ENCODE measurements at regions not wholly inside any gene's neighbourhood (a gene's known extent, or its start where the extent isn't known, plus 50 kb on each side); places are given as distances from the start of the nearest gene placed in this dataset.

- TF ChIP-seq CTCF (IDR thresholded peaks at IDR 0.05; ENCODE audit: partially characterized antibody, unreplicated experiment): no peak
- Mint-ChIP-seq H3K36me3 (ENCODE audit: unreplicated experiment) (no peaks in the 10 kb centered on the region), H3K4me3 (ENCODE audit: unreplicated experiment) (no peak overlapping the region), H3K9me3 (ENCODE audit: unreplicated experiment) (no peaks in the 10 kb centered on the region), H3K27me3 (ENCODE audit: unreplicated experiment) (no peaks in the 10 kb centered on the region), H3K4me1 (ENCODE audit: low read depth, unreplicated experiment) (no peaks in the 10 kb centered on the region), H3K27ac (ENCODE audit: unreplicated experiment) (no peak overlapping the region)
- no peak for DNase-seq
Observed at GRCh38 chr7:34330308-34330707, 327.7 kb upstream of the NPSR1 start.

- H3K4me1 Mint-ChIP-seq (ENCODE audit: low read depth, unreplicated experiment): no peaks in the 10 kb centered on the region
Observed at GRCh38 chr7:34331102-34331501, 326.9 kb upstream of the NPSR1 start.

GRCh38 chr7:34332006-34332405 is 326.0 kb upstream of the NPSR1 start:
- TF ChIP-seq CTCF (IDR thresholded peaks at IDR 0.05; ENCODE audit: partially characterized antibody, unreplicated experiment): no peak
- no peak overlapping the region for H3K4me3 Mint-ChIP-seq (ENCODE audit: unreplicated experiment)
- H3K4me1 Mint-ChIP-seq (ENCODE audit: low read depth, unreplicated experiment): no peaks in the 10 kb centered on the region
- DNase-seq: no peak
- H3K27me3 Mint-ChIP-seq (ENCODE audit: unreplicated experiment): no peaks in the 10 kb centered on the region
- H3K9me3 Mint-ChIP-seq (ENCODE audit: unreplicated experiment): no peaks in the 10 kb centered on the region
- no peak overlapping the region for H3K27ac Mint-ChIP-seq (ENCODE audit: unreplicated experiment)
- no peaks in the 10 kb centered on the region for H3K36me3 Mint-ChIP-seq (ENCODE audit: unreplicated experiment)

More at GRCh38 chr7:34331102-34331501, 326.9 kb upstream of the NPSR1 start:
- Mint-ChIP-seq H3K27me3 (ENCODE audit: unreplicated experiment) (no peaks in the 10 kb centered on the region), H3K4me3 (ENCODE audit: unreplicated experiment) (no peak overlapping the region), H3K27ac (ENCODE audit: unreplicated experiment) (no peak overlapping the region), H3K36me3 (ENCODE audit: unreplicated experiment) (no peaks in the 10 kb centered on the region), H3K9me3 (ENCODE audit: unreplicated experiment) (no peaks in the 10 kb centered on the region)
- no peak for TF ChIP-seq CTCF (IDR thresholded peaks at IDR 0.05; ENCODE audit: partially characterized antibody, unreplicated experiment)
- no peak for DNase-seq

GRCh38 chr7:34333184-34333583 is 324.8 kb upstream of the NPSR1 start:
- Mint-ChIP-seq H3K36me3 (ENCODE audit: unreplicated experiment) (peaks cover 6% of the 10 kb centered on the region), H3K27ac (ENCODE audit: unreplicated experiment) (no peak overlapping the region), H3K4me1 (ENCODE audit: low read depth, unreplicated experiment) (no peaks in the 10 kb centered on the region), H3K4me3 (ENCODE audit: unreplicated experiment) (no peak overlapping the region), H3K27me3 (ENCODE audit: unreplicated experiment) (no peaks in the 10 kb centered on the region), H3K9me3 (ENCODE audit: unreplicated experiment) (no peaks in the 10 kb centered on the region)
- no peak for DNase-seq
- TF ChIP-seq CTCF (IDR thresholded peaks at IDR 0.05; ENCODE audit: partially characterized antibody, unreplicated experiment): no peak

GRCh38 chr7:34333925-34334324 is 324.1 kb upstream of the NPSR1 start:
- H3K4me1 Mint-ChIP-seq (ENCODE audit: low read depth, unreplicated experiment): no peaks in the 10 kb centered on the region
- H3K27me3 Mint-ChIP-seq (ENCODE audit: unreplicated experiment): no peaks in the 10 kb centered on the region
- peaks cover 6% of the 10 kb centered on the region for H3K36me3 Mint-ChIP-seq (ENCODE audit: unreplicated experiment)
- no peak for DNase-seq
- H3K27ac Mint-ChIP-seq (ENCODE audit: unreplicated experiment): no peak overlapping the region
- H3K9me3 Mint-ChIP-seq (ENCODE audit: unreplicated experiment): no peaks in the 10 kb centered on the region
- no peak for TF ChIP-seq CTCF (IDR thresholded peaks at IDR 0.05; ENCODE audit: partially characterized antibody, unreplicated experiment)
- H3K4me3 Mint-ChIP-seq (ENCODE audit: unreplicated experiment): no peak overlapping the region

Measured in glutamatergic neuron (in vitro differentiated cells).